GM18870 (cell line): ENCODE measurements at regions not wholly inside any gene's neighbourhood (a gene's known extent, or its start where the extent isn't known, plus 50 kb on each side); places are given as distances from the start of the nearest gene placed in this dataset.

Experiments
- ATAC-seq: cut with Tn5 transposase; IDR thresholded peaks from one replicate; pipeline ENCODE4 v1.9.1; 2021; ENCODE audit warnings: moderate library complexity; ENCODE audit not compliant: unreplicated experiment

DNA sequence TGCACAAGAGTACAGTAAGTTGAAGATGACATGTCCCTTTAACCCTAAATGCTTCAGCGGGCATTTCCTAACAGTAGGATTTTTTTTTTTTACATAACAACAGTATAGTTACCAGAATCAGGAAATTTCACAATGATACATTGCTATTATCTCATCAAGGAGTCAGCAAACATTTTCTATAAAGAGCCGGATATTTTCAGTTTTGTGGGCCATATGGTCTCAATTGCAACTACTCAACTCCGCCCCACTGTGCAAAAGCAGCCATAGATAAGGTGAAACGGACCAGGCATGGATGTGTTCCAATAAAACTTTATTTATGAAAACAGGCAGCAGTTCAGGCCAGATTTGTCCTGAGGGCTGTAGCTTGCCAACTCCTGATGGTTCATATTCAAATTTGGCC is 130.6 kb downstream of the SMAD6 start:
- no peak for ATAC-seq

DNA sequence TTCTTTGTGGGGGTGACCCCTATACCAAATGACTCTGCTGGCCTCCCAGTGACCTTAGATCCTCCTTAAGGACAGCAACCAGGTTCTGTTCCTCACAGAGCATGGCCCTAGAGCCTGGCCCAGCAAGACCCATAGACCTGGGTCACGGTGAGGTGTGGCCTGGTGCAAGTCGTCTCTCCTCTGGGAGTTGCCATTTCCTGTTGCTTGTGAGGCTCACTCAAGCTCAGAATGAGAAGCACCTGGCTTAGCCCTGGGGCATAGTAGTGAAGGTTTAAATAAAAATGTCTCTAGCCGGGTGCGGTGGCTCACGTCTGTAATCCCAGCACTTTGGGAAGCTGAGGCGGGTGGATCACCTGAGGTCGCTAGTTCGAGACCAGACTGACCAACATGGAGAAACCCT is 131.3 kb downstream of the SMAD6 start:
- no peak for ATAC-seq

GRCh38 chr15:66833803-66834202 is 131.8 kb downstream of the SMAD6 start:
- no peak for ATAC-seq

DNA sequence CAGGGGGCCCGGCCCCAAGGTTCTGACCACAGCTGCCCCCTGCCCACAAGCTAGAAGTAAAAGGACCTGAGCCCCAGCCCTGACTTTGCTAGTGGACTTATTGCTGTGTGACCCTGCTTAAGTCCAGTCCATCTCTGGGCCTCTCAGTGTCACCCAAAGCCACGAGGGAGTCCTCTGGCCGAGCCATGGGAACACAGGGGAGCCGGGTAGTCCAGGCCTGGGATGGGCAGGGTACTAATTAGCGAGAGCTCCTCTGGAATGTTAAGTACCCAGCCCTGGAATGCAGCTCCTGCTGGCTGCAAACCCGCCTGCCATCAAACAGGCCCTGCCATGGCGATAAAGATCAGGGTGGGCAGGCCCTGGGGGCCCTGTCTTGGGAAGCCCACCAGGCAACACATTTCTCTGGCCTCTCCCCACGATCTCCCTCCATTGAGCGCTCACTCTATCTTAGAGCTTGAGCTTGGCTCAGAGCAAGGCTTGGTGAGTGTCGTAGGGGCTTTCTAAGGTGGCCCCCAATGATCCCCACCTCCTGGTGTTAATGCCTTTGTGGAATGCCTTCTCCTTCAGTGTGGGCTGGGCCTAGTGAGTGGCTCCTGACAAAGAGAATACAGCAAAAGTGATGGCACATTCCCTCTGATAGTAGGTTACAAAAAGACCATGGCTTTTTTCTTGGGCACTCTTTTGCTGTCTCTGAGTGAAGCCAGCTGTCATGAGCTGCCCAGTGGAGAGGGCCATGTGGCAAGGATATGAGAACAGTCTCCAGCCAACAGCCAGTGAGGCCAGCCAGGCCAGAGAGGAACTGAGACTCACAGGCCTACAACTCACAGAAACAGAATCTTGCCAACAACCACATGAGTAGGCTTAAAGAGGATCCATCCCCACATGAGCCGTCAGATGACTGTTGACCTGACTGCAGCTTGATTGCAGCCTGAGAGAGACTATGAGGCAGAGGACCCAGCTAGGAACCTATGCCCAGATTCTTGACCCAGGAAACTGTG is 133.1 kb downstream of the SMAD6 start:
- no peak for ATAC-seq

GRCh38 chr15:66836231-66837030 is 134.4 kb downstream of the SMAD6 start:
- ATAC-seq = no peak

DNA sequence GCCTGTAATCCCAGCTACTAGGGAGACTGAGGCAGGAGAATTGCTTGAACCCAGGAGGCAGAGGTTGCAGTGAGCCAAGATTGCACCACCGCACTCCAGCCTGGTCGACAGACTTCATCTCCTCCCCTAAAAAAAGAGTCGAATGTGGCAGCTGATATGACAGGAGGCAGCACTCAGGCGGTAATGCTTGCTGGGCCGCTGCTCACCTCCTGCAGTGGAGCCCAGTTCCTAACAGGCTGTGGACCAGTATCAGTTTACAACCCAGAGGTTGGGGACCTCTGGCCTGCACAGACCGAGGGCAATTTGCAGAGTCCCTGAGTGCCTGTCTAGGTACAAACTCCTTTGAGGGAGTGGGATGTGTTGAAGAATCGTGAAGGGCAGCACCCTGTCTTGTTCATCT is 136.2 kb downstream of the SMAD6 start:
- ATAC-seq = no peak

DNA sequence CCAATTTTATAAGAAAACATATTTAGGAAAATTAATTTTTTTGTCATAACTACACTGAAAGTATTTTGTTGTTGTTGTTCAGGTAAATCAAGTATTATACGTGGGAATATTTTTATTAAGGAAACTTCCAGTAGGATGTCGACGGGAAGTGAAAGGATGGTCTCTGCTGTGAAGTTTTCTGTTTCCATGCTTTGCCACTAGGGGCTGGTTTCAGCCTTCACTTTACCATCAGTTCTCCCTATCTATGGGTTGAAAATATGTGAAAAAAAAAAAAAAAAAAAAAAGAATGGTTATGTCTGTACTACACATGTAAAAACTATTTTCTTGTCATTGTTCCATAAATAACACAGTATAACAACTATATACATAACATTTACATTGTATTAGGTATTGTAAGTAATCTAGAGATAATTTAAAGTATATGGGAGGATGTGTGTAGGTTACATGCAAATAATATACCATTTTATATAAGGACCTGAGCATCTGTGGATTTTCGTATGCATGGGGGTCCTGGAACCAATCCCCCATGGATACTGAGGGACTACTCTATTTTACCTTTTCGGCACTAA is 136.7 kb downstream of the SMAD6 start:
- ATAC-seq = no peak

GRCh38 chr15:66839506-66840112 is 137.6 kb downstream of the SMAD6 start:
- ATAC-seq = no peak

GRCh38 chr15:66840615-66841390 is 138.8 kb downstream of the SMAD6 start:
- no peak for ATAC-seq

GRCh38 chr15:66841953-66842681 is 140.1 kb downstream of the SMAD6 start:
- no peak for ATAC-seq

DNA sequence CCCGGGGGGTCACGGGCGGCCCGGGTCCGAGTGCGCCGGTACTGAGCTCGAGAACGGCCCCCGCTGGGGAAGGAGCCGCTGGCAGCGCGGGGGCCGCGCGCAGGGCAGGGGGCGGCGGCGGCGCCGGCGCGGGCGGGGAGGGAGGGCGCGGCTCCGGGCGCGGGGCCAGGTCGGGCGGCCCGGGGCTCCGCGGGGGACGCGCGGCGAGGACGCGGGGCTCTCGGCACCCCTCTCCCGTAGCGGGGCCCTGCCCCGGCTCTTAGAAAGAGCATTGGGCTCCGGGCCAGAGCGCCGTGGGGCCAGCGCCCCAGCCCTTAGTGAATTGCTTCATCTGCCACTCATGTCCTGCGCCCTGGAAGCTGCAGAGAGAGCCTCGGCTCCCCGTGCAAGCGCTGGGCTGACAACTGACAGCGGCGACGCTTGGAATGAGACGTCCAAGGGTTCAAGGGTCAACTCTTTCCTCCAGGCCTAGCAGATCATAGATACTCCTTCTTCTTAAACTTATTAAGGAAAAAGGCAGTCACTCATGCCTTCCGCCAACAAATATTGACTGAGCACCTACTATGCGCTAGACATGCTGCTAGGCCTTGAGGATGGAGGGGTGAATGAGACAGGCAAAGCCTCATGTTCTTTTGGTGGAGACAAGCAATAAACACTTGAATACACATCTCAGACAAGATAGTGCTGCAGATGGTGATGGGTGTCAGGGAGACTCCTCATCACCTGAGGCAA is 140.8 kb downstream of the SMAD6 start:
- no peak for ATAC-seq

DNA sequence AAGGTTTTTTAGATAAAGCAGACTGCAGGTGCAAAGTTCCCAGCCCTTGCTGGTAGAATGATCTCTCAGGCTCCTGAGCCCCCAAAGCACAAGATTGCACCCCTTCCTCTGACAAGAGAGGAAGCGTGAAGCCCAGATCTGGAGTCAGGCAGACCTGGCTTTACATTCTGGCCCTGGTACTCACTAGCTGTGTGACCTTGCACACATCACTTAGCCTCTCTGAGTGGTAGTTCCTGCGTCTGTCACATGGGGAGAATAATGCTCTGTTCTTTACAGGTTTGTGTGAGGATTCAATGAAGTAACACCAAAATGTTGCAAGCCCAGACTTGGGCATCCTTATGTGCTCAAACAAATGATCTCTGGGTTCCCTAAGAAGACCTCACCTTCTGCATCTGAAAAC is 141.5 kb downstream of the SMAD6 start:
- no peak for ATAC-seq

DNA sequence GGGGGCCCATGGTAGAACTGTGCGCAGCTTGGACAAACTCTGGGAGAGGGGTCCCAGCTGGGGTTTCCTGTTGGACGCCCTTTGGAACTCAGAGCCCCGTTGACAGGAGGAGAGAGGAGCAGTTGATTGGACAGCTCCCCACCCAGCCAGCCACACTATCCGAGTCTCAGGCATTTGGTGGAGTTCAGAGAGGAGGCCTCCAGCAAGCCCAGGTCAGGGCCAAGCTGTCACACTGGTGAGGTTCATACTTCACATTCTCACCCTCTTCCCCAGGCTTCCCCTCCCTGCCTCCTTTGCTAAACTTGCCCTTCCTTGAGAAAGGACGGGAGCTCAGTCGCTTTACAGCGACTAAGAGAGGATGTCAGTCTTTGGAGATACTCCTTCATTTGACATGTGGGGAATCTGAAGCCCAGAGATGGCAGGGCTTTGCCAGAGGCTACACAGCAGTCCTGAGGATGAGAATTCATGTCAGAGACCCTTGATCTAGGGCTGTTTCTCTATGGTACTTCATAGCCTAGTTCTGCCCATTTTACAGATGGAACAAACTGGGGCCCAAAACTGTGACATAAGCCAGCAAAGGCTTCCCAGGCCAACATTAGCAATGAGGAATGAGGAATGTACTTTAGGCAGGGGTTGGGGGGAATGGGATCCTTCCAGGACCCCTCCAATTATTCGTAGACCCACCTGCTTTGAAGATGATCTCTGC is 142.2 kb downstream of the SMAD6 start:
- no peak for ATAC-seq

- ATAC-seq = no peak
Measured at GRCh38 chr15:66844747-66845145, 142.7 kb downstream of the SMAD6 start.

GRCh38 chr15:66845266-66845785 is 143.3 kb downstream of the SMAD6 start:
- ATAC-seq = no peak

DNA sequence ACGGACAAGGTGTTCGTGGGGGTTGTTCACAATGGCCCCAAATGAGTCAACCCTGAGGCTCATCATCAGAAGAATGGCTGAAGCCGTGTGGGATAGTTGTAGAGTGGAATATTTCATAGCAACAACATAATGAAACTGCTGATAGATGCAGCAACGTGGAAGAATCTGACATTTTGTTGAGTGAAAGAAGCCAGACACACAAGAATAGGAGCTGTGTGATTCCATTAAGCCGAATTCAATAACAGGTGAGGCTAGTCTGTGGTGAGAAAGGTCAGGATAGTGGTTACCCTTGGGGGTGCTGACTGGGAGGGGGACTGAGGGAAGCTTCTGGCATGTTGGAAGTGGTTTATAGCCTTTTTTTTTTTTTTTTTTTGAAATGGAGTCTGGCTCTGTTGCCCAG is 144.0 kb downstream of the SMAD6 start:
- ATAC-seq = no peak

DNA sequence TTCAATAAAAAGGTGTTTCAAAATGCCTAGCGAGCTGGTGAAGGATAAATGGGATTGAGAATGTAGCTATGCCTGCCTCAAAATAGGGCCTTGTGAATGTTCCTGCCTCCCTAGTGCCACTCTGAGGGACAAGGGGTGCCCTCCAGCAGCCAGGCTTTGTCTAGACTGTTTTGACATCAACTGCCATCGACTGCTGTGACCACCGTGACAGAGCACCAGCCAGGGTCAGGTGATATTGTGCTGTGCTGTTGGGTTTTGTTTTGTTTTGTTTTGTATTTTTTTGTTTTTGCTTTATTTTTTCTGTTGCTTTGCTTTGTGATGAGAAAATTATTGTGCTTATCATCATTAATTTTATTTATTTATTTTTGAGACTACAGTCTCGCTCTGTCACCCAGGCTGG is 144.8 kb downstream of the SMAD6 start:
- ATAC-seq = no peak

DNA sequence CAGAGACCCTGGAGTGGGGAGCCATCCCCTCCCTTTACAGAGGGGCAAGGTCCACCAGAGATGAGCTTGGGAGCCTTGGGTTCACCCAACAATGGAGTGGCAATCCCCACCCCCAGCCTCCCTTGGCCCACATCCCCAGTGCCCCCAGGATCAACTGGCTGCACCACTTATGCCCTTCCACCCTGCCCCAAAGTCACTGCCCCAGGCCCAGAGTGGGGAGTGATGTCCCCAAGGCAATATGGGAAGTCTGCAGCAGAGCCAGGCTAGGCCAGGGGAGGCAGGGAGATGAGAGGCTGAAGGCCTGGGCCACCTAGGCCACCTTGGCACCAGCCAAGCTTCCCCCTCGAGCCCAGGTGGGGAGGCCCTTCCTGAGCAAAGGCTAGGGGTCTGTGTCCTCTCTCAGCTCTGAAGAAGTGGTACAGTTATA is 145.5 kb downstream of the SMAD6 start:
- no peak for ATAC-seq
